ENCODE measurements at regions not wholly inside any gene's neighbourhood (a gene's known extent, or its start where the extent isn't known, plus 50 kb on each side); places are given as distances from the start of the nearest gene placed in this dataset.

- no peak for DNase-seq
Measured at GRCh38 chr2:128439031-128439790, 120.5 kb upstream of the HS6ST1 start.

GRCh38 chr2:128439791-128440665, 121.4 kb upstream of the HS6ST1 start:
- DNase-seq: no peak

- DNase-seq: no peak
Measured at GRCh38 chr2:128440666-128441340, 122.1 kb upstream of the HS6ST1 start.

GRCh38 chr2:128441341-128442052, 122.8 kb upstream of the HS6ST1 start:
- no peak for DNase-seq

- no peak for DNase-seq
Measured at GRCh38 chr2:128442053-128442751, 123.5 kb upstream of the HS6ST1 start.

- DNase-seq: no peak
Measured at GRCh38 chr2:128442891-128443302, 124.2 kb upstream of the HS6ST1 start.

- DNase-seq: no peak
Measured at GRCh38 chr2:128444121-128444771, 125.6 kb upstream of the HS6ST1 start.

GRCh38 chr2:128444816-128445522, 126.3 kb upstream of the HS6ST1 start:
- DNase-seq: no peak

- no peak for DNase-seq
Measured at GRCh38 chr2:128445523-128445900, 126.8 kb upstream of the HS6ST1 start.

GRCh38 chr2:128446049-128446873, 127.6 kb upstream of the HS6ST1 start:
- DNase-seq: no peak

GRCh38 chr2:128446874-128447537, 128.3 kb upstream of the HS6ST1 start:
- no peak for DNase-seq

- DNase-seq: no peak
Measured at GRCh38 chr2:128447538-128447995, 128.9 kb upstream of the HS6ST1 start.

- DNase-seq: no peak
Measured at GRCh38 chr2:128448331-128449225, 129.9 kb upstream of the HS6ST1 start.

GRCh38 chr2:128449226-128450061, 130.8 kb upstream of the HS6ST1 start:
- DNase-seq: no peak

GRCh38 chr2:128450211-128451024, 131.8 kb upstream of the HS6ST1 start:
- DNase-seq: no peak
